ENCODE measurements at regions not wholly inside any gene's neighbourhood (a gene's known extent, or its start where the extent isn't known, plus 50 kb on each side); places are given as distances from the start of the nearest gene placed in this dataset.
"Not testable (repeated sequence)": the region's sequence is repeated elsewhere in the genome, so short reads cannot be mapped to it uniquely, and the experiment has no call there.

GRCh38 chr1:58058323-58058722 lies 488.2 kb downstream of the OMA1 start:
- no peak for TF ChIP-seq CTCF (IDR thresholded peaks at IDR 0.05; ENCODE audit: borderline replicate concordance, insufficient read depth, low read depth, low read length)
- H3K4me3 ChIP-seq (ENCODE audit: low read depth, low read length) = no peak overlapping the region

- no peak for TF ChIP-seq CTCF (IDR thresholded peaks at IDR 0.05; ENCODE audit: borderline replicate concordance, insufficient read depth, low read depth, low read length)
- no peak overlapping the region for H3K4me3 ChIP-seq (ENCODE audit: low read depth, low read length)
These were observed 488.7 kb downstream of the OMA1 start for GRCh38 chr1:58057826-58058225.

- not testable (repeated sequence) for H3K4me3 ChIP-seq (ENCODE audit: low read depth, low read length)
These were observed 495.3 kb downstream of the OMA1 start for GRCh38 chr1:58051187-58051586.

- TF ChIP-seq CTCF (IDR thresholded peaks at IDR 0.05; ENCODE audit: borderline replicate concordance, insufficient read depth, low read depth, low read length) = peak; percentile 82
These were observed 499.2 kb downstream of the OMA1 start for GRCh38 chr1:58047265-58047858.

GRCh38 chr1:58045094-58045705 lies 501.3 kb downstream of the OMA1 start:
- no peak overlapping the region for H3K4me3 ChIP-seq (ENCODE audit: low read depth, low read length)
- no peak for TF ChIP-seq CTCF (IDR thresholded peaks at IDR 0.05; ENCODE audit: borderline replicate concordance, insufficient read depth, low read depth, low read length)

More at GRCh38 chr1:58047265-58047858, 499.2 kb downstream of the OMA1 start:
- no peak overlapping the region for H3K4me3 ChIP-seq (ENCODE audit: low read depth, low read length)

GRCh38 chr1:58041621-58042020 lies 504.9 kb downstream of the OMA1 start:
- TF ChIP-seq CTCF (IDR thresholded peaks at IDR 0.05; ENCODE audit: borderline replicate concordance, insufficient read depth, low read depth, low read length) = no peak
- no peak overlapping the region for H3K4me3 ChIP-seq (ENCODE audit: low read depth, low read length)

GRCh38 chr1:58038574-58038973 lies 508.0 kb downstream of the OMA1 start:
- TF ChIP-seq CTCF (IDR thresholded peaks at IDR 0.05; ENCODE audit: borderline replicate concordance, insufficient read depth, low read depth, low read length) = no peak
- H3K4me3 ChIP-seq (ENCODE audit: low read depth, low read length) = no peak overlapping the region
